KG1 (cell line): ENCODE measurements at regions not wholly inside any gene's neighbourhood (a gene's known extent, or its start where the extent isn't known, plus 50 kb on each side); places are given as distances from the start of the nearest gene placed in this dataset.
"Not testable (repeated sequence)": the region's sequence is repeated elsewhere in the genome, so short reads cannot be mapped to it uniquely, and the experiment has no call there.

Source experiments
- DNase-seq: peaks from one replicate; lab custom pipeline; 2025; lab: John Stamatoyannopoulos, UW

GRCh38 chr12:126019385-126019784 lies 954.1 kb downstream of the AACS start:
- DNase-seq: no peak

GRCh38 chr12:126021675-126022074 lies 956.4 kb downstream of the AACS start:
- no peak for DNase-seq

- no peak for DNase-seq
These were observed 962.6 kb downstream of the AACS start for GRCh38 chr12:126027825-126028224.

- no peak for DNase-seq
These were observed 965.3 kb downstream of the AACS start for GRCh38 chr12:126030573-126030972.

GRCh38 chr12:126033751-126034150 lies 968.5 kb downstream of the AACS start:
- no peak for DNase-seq

GRCh38 chr12:126036348-126036747 lies 971.1 kb downstream of the AACS start:
- no peak for DNase-seq

GRCh38 chr12:126038434-126038833 lies 973.2 kb downstream of the AACS start:
- no peak for DNase-seq

- no peak for DNase-seq
These were observed 975.1 kb downstream of the AACS start for GRCh38 chr12:126040307-126040706.

- no peak for DNase-seq
These were observed 977.1 kb downstream of the AACS start for GRCh38 chr12:126042286-126042685.

- not testable (repeated sequence) for DNase-seq
These were observed 984.3 kb downstream of the AACS start for GRCh38 chr12:126049501-126049900.

GRCh38 chr12:126051611-126052107 lies 986.4 kb downstream of the AACS start:
- no peak for DNase-seq

- no peak for DNase-seq
These were observed 990.3 kb downstream of the AACS start for GRCh38 chr12:126055521-126055920.

GRCh38 chr12:126061777-126062176 lies 996.5 kb downstream of the AACS start:
- DNase-seq: no peak

GRCh38 chr12:126064028-126064427 lies 998.8 kb downstream of the AACS start:
- no peak for DNase-seq

- no peak for DNase-seq
These were observed 1002.5 kb downstream of the AACS start for GRCh38 chr12:126067626-126068329.

GRCh38 chr12:126069549-126070165 lies 1004.4 kb downstream of the AACS start:
- DNase-seq: peak; percentile 57

- DNase-seq: no peak
These were observed 1011.3 kb downstream of the AACS start for GRCh38 chr12:126076515-126076914.

- no peak for DNase-seq
These were observed 1018.7 kb downstream of the AACS start for GRCh38 chr12:126083926-126084325.

- no peak for DNase-seq
These were observed 1019.2 kb downstream of the AACS start for GRCh38 chr12:126084480-126084879.

GRCh38 chr12:126086242-126086641 lies 1021.0 kb downstream of the AACS start:
- DNase-seq: no peak

GRCh38 chr12:126087692-126088091 lies 1022.5 kb downstream of the AACS start:
- DNase-seq: no peak

GRCh38 chr12:126093908-126094307 lies 1028.7 kb downstream of the AACS start:
- no peak for DNase-seq

- DNase-seq: no peak
These were observed 1030.7 kb downstream of the AACS start for GRCh38 chr12:126095748-126096510.
